ENCODE measurements at regions not wholly inside any gene's neighbourhood (a gene's known extent, or its start where the extent isn't known, plus 50 kb on each side); places are given as distances from the start of the nearest gene placed in this dataset.

DNA sequence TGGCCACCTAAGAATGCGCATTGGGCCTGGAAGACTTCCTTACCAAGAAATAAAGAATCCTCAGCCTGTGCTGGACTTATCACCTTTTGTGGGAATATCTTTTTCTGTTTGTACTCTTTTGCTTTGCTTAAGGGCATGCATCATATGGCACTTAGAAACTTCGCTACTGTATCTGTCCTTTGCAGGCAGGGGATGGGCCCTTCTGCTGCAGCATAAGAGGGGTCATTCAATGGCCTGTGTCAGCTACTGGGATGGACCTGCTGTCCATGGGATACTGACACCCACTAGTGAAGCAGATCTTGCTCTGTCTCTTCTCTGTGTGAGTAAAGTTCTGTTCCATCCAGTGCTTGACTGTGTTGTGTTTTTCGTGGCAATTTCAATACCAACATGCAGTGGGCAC lies 239.0 kb upstream of the JUN start:
- Histone ChIP-seq H3K27ac (replicated peaks) (no peak overlapping the region), H3K27me3 (ENCODE audit: insufficient read depth, poor library complexity, severe bottlenecking) (no peaks in the 10 kb centered on the region), H3K4me3 (replicated peaks; ENCODE audit: insufficient read depth, low read length) (no peak overlapping the region)
- DNase-seq (ENCODE audit: low read depth in 1 of 2, low spot score in 1 of 2) = no peak
- TF ChIP-seq POLR2AphosphoS5 (IDR thresholded peaks at IDR 0.05; ENCODE audit: low read depth) = no peak
- TF ChIP-seq SPI1 (IDR thresholded peaks at IDR 0.05; ENCODE audit: borderline replicate concordance, low read depth) = no peak
- TF ChIP-seq, protein P1, sequence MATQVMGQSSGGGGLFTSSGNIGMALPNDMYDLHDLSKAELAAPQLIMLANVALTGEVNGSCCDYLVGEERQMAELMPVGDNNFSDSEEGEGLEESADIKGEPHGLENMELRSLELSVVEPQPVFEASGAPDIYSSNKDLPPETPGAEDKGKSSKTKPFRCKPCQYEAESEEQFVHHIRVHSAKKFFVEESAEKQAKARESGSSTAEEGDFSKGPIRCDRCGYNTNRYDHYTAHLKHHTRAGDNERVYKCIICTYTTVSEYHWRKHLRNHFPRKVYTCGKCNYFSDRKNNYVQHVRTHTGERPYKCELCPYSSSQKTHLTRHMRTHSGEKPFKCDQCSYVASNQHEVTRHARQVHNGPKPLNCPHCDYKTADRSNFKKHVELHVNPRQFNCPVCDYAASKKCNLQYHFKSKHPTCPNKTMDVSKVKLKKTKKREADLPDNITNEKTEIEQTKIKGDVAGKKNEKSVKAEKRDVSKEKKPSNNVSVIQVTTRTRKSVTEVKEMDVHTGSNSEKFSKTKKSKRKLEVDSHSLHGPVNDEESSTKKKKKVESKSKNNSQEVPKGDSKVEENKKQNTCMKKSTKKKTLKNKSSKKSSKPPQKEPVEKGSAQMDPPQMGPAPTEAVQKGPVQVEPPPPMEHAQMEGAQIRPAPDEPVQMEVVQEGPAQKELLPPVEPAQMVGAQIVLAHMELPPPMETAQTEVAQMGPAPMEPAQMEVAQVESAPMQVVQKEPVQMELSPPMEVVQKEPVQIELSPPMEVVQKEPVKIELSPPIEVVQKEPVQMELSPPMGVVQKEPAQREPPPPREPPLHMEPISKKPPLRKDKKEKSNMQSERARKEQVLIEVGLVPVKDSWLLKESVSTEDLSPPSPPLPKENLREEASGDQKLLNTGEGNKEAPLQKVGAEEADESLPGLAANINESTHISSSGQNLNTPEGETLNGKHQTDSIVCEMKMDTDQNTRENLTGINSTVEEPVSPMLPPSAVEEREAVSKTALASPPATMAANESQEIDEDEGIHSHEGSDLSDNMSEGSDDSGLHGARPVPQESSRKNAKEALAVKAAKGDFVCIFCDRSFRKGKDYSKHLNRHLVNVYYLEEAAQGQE (IDR thresholded peaks at IDR 0.05; ENCODE audit: insufficient replicate concordance, low read depth) = no peak

DNA sequence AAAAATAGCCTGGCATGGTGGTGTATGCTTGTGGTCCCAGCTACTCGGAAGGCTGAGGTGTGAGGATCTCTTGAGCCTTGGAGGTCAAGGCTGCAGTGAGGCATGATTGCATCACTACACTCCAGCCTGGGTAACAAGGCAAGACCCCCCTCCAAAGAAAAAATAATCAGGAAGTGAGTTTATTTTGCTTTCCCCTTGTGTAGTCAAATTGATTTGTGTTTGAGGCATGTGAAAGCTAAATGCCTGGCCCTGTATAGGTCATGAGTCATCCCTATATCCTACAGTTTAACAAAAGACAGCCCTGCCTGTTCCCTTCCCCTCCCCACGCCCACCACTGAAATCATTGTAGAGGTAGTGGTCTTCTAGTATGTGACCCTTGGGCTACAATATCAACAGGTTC lies 241.4 kb upstream of the JUN start:
- TF ChIP-seq GABPA (IDR thresholded peaks at IDR 0.05; ENCODE audit: low read depth) = no peak
- TF ChIP-seq POLR2AphosphoS5 (IDR thresholded peaks at IDR 0.05; ENCODE audit: low read depth) = no peak
- TF ChIP-seq, protein P2, sequence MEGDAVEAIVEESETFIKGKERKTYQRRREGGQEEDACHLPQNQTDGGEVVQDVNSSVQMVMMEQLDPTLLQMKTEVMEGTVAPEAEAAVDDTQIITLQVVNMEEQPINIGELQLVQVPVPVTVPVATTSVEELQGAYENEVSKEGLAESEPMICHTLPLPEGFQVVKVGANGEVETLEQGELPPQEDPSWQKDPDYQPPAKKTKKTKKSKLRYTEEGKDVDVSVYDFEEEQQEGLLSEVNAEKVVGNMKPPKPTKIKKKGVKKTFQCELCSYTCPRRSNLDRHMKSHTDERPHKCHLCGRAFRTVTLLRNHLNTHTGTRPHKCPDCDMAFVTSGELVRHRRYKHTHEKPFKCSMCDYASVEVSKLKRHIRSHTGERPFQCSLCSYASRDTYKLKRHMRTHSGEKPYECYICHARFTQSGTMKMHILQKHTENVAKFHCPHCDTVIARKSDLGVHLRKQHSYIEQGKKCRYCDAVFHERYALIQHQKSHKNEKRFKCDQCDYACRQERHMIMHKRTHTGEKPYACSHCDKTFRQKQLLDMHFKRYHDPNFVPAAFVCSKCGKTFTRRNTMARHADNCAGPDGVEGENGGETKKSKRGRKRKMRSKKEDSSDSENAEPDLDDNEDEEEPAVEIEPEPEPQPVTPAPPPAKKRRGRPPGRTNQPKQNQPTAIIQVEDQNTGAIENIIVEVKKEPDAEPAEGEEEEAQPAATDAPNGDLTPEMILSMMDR (IDR thresholded peaks at IDR 0.05; ENCODE audit: insufficient read depth, low read length) = no peak
- TF ChIP-seq, protein P1 (IDR thresholded peaks at IDR 0.05; ENCODE audit: insufficient replicate concordance, low read depth) = no peak
- no peak for TF ChIP-seq SPI1 (IDR thresholded peaks at IDR 0.05; ENCODE audit: borderline replicate concordance, low read depth)
- DNase-seq (ENCODE audit: low read depth in 1 of 2, low spot score in 1 of 2) = no peak
- Histone ChIP-seq H3K27me3 (ENCODE audit: insufficient read depth, poor library complexity, severe bottlenecking) (no peaks in the 10 kb centered on the region), H3K27ac (replicated peaks) (no peak overlapping the region), H3K4me3 (replicated peaks; ENCODE audit: insufficient read depth, low read length) (no peak overlapping the region)

DNA sequence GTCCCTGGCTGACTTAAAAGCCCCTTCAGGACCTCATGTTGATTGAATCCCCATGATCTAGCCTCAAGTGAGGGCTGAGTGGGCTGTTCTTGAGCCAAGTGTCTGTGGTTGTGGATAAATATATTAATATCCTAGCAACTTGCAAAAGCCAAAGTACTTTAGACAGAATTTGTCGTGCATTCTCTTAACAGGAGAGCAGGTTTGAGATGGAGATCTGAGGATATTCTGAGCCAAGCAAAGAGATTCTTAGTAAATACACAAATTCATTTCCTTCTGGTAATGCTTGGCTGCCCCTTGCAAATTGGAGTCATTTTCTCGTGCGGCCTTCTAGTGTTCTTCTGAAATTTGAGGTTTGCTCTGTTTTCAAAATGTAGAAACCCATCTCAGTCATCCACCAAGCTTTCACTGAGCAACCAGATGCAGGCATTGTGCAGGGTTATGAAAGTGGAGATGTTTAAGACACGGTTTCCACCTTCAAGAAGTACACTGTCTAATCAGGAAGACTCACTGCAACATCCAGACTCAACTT lies 242.1 kb upstream of the JUN start:
- no peak for DNase-seq (ENCODE audit: low read depth in 1 of 2, low spot score in 1 of 2)
- H3K27me3 ChIP-seq (ENCODE audit: insufficient read depth, poor library complexity, severe bottlenecking) = no peaks in the 10 kb centered on the region
- no peak overlapping the region for H3K4me3 ChIP-seq (replicated peaks; ENCODE audit: insufficient read depth, low read length)
- no peak overlapping the region for H3K27ac ChIP-seq (replicated peaks)
- TF ChIP-seq, protein P2 (IDR thresholded peaks at IDR 0.05; ENCODE audit: insufficient read depth, low read length) = no peak
- TF ChIP-seq POLR2AphosphoS5 (IDR thresholded peaks at IDR 0.05; ENCODE audit: low read depth) (no peak), GABPA (IDR thresholded peaks at IDR 0.05; ENCODE audit: low read depth) (no peak), SPI1 (IDR thresholded peaks at IDR 0.05; ENCODE audit: borderline replicate concordance, low read depth) (no peak)
- TF ChIP-seq, protein P1 (IDR thresholded peaks at IDR 0.05; ENCODE audit: insufficient replicate concordance, low read depth) = no peak

All from HL-60 (cell line).